Femur (tissue), 1 donor: ENCODE measurements at regions not wholly inside any gene's neighbourhood (a gene's known extent, or its start where the extent isn't known, plus 50 kb on each side); places are given as distances from the start of the nearest gene placed in this dataset.
"Not testable (repeated sequence)": the region's sequence is repeated elsewhere in the genome, so short reads cannot be mapped to it uniquely, and the experiment has no call there.

Experiments used
- DNase-seq: peaks from one replicate; pipeline ENCODE4 v3.0.0-alpha.2; 2017

DNA sequence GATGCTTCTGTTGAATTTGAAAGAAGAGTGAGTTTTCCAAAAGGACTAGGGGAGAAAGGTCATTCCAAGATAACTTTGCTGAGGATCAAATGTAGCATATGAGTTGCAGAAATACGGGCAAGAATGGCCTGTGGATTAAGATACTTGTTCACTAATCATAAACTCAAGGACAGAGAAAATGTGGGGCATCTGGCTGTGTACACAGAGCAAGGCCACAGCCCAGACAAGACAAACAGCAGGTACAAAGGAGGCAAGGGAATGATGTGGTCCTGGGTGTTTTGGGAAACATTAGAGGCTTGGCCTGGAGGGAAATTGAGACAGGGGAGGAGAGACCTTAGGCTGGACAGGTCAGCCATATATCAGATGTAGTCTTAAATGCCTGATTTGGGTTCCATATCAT lies 254.8 kb downstream of the TTC32 start:
- DNase-seq, result no peak

DNA sequence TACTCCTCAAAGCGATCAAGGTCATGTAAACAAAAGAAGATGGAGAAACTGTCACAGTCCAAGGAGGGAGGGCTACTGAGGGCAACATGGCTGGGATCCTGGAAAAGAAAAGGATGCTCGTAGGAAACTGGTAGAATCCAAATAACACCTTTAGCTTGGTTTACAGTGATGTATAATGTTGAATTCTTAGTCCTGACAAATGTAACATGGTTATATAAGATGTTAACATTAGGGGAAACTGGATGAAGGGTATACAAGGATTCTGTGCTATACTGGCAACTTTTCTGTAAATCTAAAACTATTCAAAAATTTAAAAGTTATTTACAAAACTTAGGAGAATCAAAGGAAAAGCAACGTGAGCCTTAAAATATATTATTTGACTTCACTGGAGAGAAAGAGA lies 257.0 kb downstream of the TTC32 start:
- no peak for DNase-seq

DNA sequence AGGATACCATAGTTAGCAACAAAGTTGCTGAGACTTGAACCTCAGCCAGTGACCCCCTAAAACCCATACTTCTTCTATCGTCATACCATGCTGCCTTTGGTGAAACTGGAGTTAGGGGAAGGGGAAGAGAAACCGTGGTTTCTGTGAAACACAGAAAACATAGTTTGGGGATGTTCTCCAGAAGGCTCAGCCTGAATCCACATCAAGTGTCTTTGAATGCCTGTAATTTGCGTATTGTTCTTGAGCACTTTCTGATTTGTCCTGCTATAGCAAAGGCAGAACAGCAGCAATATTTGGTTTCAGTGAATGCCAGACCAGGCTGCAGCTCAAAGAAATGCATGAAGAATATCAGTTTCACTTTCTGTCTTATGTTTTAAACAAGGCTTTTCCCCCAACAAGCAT lies 258.7 kb downstream of the TTC32 start:
- no peak for DNase-seq

DNA sequence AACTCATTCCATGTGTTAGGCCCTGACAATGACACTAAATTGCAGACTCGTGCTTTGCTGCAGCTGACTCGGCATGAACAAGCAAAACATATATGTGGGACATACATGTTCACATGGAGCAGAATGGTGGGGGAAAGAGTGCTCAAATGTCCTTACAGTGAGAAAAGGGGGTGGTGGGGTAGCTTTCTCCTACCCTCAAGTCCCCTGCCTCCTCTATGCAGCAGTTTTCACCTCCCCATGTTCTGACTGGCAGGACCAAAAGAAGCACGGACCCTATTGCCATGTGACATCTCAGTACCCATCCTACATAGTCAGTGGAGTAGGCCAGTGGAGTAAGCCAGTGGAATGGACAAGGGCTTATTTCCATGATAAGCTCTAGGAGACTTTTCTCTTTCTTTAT lies 259.3 kb downstream of the TTC32 start:
- DNase-seq, result no peak

DNA sequence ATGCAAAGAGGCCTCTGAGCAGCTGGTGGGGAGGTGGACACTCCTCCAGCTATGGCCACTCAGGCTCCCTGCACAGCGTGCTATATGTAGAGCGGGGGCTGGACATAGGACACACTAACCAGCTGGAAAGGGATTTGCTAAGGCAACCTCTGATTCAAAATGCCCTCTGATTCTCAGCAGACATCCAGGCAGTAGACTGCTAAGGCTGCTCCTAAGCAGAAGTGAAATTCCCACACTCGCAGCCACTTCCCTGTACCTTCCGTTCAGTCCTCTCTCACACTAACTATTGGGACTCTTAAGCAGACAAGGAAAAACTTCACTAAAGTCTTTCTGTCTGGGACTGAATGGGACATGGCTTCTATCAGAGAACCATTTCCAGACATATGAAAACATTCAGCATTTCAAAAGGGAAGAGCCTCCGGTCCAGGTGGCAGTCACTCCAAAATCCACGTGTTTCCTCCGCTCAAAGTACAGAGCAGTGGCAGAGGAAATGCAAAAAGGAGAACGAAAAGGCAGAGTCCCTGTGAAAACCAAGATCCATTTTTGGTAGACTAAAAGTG lies 265.8 kb downstream of the TTC32 start:
- DNase-seq, result no peak

DNA sequence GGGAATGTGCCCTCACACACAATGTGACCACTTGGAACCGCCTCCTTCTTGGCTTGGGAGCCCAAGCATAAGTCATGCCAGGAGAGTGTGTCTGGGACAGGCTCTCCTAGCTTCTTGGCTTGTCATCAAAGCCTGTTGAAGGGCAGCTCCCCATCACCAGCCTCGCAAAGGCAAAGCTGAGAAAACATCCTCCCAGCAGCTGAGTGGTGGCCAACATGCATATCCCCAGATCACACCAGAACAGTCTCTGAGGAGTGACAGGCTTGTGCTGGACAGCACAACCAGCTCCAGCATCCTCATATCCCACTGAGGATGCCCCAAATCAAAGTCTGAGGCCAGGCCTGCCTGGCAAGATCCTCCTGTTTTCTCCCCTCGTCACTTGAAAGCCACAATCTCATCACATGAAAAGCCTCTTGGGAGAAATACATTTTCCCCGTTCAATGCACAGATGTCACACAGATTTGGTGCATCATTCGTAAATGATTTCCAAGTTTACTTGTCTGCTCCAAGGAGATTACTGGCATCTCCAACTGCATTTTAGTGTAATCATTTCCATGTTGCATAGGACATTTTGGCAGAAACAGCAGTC lies 269.3 kb downstream of the TTC32 start:
- peak; percentile 44 for DNase-seq

DNA sequence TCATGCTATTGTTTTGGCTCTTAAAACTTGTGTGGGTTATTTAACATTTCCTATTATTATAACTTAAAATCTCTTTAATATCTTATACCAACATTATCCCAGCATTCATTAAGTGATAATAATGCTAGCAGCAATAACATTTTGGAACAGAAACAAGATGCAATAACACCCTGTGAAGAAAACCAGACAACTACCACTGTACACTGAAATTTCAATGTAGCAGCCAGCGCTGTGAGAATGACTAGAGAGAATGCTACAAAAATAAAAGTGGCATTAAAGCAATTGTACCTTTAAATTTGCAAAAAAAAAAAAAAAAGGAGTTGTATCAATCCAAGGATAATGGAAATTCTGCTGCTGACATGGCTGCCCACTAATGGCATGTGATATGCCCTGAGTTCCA lies 269.9 kb downstream of the TTC32 start:
- no peak for DNase-seq

DNA sequence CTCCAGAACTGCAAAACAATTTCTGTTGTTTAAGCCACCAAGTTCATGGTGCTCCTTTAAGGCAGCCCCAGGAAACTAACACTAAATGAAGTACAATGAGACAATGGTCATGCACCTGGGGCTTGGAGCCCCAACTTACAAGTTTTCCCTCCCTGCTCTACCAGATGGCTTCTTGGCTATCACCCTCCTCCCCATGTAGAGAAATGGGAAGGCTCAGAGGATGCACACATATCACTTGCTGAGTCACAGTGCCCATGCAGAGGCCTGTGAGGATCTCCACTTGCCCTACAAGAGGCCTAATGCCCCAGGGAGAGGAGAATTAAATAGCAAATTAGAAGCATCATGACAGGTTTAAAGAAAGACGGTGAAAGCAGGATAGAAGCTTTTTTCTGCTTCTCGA lies 270.9 kb downstream of the TTC32 start:
- DNase-seq, result no peak

DNA sequence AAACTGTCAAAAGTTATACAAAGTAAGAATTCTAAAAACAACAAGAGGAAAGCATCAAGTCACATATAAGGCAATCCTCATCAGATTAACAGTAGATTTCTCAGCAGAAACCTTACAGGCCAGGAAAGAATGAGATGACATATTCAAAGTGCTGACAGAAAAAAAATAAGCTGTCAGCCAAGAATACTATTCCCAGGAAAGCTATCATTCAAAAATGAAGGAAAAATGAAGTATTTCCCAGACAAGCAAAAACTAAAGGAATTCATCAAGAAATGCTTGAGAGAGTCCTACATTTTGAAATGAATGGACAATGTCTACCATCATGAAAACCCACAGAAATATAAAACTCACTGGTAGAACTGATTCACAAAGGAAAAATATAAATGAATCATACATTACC lies 268.9 kb upstream of the OSR1 start:
- no peak for DNase-seq

DNA sequence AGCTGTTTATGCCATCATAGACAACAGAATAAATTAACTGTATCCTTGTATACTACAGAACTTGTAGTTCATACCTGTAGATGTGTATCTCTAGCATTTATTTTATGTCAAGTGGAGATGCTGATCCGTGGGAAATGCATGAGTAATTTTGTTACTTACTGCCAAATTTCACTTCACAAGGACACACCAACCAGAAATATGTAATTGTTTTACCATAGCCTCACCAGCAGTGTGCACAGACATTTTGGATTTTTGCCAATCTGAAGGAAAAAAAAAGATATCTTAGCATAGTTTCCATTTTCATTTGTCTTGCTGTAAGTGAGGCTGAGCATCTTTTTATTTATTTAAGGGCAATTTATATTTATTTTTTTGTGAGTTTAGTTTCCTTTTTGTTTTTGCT lies 265.1 kb upstream of the OSR1 start:
- DNase-seq, result no peak

DNA sequence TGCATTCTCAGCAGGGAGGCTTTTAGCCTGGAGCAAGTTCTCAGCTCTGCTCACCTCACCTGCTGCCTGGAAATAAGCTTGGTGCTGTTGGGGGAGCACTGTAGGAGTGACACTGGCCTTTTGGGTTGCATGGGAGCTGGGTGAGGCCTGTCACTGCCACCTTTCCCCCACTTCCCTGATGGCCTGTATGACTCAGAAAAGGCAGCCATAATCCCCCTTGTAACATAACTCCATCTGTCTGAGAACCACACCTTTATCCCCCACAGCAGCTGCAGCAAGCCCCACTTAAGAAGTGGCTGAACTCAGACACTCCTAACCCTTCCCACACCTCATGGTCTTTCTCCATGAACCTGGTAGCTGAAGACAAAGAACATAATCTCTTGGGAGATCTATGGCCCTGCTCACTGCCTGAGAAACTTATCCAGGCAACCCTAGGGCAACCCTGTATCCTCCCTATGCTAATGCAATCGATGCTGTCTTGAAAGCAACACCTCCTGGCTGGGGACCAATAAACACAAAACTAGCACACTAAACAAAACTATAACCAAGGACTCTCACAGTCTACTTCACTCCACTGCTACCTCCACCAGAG lies 258.9 kb upstream of the OSR1 start:
- no peak for DNase-seq

DNA sequence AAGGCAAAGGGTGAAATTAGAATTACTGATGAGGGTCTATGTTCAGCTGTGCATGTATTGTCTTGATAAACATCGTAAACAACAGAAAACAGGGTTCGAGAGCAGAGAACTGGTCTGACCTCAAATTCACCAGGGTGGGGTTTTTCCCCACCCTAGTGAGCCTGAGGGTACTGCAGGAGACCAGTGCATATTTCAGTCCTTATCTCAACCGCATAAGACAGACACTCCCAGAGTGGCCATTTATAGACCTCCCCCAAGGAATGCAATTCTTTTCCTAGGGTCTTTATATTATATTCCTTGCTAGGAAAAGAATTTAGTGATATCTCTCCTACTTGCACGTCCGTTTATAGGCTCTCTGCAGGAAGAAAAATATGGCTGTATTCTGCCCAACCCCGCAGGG lies 257.0 kb upstream of the OSR1 start:
- not testable (repeated sequence) for DNase-seq

DNA sequence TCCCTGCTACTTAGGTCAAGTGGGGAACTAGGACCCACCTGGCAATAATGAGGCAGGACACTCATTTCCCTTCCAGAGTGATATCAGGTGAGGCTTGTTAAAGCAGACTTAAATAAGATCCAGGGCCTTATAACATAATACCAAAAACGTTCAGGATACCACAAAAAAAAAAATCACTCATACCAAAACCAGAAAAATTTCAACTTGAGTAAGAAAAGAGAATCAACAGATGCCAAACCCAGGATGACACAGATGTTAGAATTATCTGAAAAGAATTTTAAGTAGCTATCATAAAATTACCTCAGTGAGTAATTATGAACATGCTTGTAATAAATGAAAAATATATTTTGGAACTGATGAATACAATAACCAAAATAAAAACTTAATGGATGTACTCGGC lies 255.6 kb upstream of the OSR1 start:
- no peak for DNase-seq

DNA sequence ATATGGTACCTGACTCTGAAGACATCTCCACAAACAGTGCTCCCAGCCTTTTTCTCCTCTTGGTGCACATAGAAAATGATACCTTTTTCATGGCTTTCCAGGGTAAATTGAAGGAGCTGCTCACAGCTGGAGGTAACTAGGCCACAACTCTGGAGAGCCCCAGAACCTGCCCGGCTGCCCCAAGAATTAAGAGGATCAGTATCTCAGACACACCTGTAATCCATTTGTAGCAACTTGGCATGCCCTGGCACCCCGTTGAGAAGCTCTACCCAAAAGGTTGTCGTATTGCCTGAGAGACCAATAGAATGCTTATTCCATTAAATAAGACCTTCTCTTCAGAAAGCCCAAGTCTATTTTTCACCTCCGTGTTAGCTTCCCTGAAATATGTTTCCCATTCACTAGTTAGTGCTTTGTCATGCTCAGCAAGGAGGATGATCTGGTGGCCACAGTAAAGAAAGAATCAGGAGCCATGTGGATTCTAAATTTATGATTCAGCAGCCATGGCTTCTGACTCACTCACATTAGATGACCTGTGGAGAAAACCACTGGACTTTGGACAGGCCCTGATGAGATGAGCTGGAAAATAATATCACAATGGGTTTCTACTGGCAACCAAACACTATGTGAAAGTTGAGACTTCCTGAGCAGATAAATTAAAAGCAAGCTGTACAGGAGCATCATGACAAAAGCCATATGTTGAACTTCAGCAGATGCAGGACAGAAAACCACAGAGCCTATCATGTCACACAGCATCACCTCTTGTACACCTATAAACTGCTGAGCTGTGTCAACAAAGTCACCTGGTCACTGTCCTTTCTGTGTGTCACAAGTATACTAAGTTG lies 253.3 kb upstream of the OSR1 start:
- DNase-seq, result no peak

DNA sequence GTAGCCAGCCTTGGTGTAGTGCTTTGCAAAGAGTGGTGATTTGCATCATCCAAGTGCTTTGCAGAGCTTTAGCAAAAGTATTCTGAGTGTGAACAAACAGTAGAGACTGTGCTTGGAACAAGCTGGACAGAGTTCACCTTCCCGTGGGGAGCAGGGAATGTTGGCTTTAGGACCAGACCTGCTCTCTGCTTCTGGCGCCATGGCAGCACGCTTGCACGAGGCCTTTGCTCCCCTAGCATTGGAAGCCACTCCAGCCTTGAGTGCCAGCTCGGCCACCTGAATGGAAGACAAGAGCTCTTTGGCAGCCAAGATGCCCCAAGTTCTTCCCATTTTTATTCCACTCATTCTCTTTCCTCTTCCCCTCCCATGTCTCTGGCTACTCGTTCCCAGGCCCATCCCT lies 250.8 kb upstream of the OSR1 start:
- no peak for DNase-seq

DNA sequence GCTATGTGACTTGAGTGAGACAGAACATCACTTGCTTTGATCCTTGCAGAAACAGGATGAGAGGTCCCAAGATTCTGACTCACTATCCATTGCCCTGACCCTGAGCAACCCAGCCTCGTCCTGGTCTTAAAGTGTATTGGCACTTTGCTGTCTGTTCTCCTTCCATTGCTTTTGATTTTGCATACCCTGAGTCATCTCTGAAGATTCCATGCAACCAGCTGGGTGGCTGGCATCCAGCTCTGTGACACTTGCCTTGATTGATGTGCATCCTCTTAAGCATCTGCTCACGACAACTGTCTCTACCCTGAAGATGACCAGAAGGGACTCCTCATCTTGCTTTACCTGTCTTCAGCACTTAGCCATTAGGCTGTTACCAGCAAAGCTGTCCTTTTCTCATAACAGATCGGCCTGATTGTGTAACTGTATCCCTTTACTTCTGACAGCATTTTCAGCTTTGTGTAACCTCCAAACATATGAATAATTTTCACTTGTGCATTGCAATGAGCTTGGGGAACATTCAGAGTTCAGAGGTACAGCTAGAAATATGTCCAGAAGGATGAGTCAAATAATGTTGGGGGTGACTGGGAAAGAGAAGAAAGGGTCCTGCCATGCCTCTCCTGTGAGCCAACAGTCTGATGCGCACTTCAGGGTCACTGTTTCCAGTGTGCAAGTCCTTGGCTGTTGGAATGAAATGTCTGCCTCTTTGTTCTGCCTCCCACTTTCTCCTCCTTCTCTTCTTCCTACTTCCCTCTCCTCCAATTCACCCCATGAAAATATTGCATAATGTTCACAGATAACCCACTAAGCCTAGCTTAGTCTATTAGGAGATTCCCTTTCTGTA lies 249.7 kb upstream of the OSR1 start:
- DNase-seq, result no peak

DNA sequence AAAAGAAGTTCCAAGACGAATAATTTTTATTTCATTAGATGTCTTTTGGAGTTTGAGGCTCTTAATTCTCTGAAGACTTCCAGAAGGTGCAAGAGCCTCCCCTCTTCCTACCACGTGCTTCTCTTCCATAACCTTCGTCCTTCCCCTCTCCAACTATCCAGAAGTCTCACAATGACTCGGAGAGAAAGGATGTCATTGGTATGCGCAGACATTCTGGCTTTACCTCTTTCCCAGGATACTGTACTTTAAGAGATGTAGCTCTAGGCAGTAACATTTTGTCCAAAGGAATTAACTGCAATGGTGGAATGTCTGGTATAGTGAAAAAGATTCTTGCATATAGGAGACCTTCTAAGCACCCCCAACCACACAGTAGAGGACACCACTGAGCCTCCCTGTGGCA lies 249.0 kb upstream of the OSR1 start:
- DNase-seq, result no peak

DNA sequence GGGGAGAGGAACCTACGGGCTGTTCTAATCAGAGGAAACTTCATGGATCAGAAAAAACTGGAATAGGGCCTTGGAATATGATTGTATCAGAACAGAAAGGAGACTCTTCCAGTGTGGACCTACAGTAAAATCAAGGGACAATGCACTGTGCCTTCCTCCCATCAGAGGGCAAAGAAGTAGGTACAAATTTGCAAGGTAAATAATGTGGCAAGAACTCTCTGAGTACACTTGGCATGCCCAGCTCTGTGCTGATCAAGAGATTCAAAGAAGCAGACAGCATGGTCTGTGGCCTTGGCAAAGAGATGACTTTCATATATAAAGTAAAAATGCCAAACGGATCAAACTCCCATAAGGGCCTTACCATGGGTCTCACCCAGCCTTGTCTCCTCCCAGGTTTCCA lies 242.6 kb upstream of the OSR1 start:
- DNase-seq, result no peak

DNA sequence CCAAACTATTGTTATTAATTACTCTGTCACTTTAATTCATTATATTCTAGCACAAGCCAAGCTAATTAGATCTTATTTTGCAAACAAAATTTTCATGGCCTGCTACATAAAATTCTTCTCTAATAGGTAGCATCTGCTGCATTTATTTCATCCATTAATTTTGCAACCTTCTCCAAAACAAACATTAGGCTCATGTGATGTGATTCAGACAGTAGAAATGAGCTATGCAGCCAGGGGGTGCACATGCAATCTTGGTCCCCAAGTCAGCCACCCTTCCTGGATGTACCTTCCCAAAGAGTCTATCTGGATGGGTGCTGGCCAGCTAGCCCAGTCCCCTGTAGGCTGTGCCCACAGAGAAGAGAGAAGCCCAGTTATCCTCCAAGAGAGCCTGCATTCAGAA lies 242.1 kb upstream of the OSR1 start:
- DNase-seq, result no peak

DNA sequence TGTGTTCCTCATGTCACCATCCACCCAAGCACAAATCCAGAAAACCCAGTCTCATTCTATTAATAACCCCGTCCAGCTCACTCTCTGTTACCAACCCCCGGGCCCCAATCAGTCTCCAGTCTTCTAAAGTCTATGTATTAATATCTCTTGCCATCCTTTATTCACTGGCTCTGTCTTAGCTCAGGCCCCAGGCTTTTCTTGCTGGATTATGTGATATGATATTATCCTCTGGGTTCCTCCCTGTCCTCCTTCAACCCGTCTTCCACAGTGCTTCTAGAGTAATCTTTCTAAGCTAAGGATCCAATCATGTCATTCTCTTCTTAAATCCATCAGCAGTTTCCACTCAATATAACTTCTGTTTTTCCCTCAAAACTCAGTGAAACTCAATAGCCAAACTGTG lies 240.5 kb upstream of the OSR1 start:
- DNase-seq, result no peak

DNA sequence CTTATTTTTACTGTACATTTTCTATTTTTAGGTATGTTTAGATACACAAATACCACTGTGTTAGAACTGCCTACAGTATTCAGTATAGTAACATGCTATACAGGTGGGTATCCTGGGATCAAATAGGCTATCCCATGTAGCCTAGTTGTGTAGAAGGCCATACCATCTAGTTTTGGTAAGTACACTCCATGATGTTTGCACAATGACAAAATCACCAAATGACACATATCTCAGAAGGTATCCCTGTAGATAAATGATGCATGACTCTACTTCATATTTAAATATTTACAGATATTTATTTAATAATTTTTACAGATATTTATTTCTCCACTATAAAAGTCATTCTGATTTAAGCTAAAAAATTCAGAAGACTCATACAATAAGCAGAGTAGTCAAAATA lies 233.8 kb upstream of the OSR1 start:
- no peak for DNase-seq

DNA sequence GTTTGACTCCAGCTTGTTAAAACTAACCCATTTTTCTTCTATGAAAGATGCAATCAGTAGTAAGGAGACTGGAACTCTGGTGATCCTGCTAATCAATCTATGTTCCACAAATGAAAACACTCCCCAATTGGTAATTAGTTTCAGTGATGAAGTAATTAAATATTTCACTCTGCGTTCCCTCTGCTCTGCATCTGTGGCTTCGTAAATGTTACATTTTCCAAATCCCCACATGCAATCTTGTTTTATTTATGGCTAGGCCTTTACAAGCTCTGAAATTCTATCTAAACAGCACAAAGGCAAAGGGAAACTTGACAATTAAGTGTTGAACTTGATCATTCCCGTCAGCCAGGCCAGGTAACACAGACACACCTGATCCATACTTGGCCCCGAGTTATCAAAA lies 231.4 kb upstream of the OSR1 start:
- DNase-seq, result no peak

DNA sequence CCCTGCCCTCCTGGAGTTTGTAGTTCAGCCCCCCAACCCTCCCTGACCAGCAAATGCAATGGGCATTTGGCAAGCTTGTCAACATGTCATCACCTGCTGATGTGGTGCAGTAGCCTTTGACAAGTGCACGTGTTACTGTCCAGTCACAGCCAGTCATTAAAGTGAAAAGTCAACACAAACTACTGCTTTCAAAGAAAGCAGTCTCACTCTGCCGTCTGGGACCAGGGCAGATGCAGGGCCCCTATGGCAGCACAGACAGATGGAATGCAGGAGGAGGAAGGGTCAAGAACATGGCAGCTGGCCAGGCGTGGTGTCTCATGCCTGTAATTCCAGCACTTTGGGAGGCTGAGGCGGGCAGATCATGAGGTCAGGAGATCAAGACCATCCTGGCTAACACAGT lies 222.4 kb upstream of the OSR1 start:
- DNase-seq, result no peak
